HG03342 (cell line): ENCODE measurements at regions not wholly inside any gene's neighbourhood (a gene's known extent, or its start where the extent isn't known, plus 50 kb on each side); places are given as distances from the start of the nearest gene placed in this dataset.
A peak's percentile ranks its signal among the peaks of the same experiment; 100 is the strongest.

ENCODE experiments used
- ATAC-seq: cut with Tn5 transposase; IDR thresholded peaks from one replicate; pipeline ENCODE4 v1.9.1; 2021; ENCODE audit warnings: mild to moderate bottlenecking, moderate library complexity; ENCODE audit not compliant: unreplicated experiment

DNA sequence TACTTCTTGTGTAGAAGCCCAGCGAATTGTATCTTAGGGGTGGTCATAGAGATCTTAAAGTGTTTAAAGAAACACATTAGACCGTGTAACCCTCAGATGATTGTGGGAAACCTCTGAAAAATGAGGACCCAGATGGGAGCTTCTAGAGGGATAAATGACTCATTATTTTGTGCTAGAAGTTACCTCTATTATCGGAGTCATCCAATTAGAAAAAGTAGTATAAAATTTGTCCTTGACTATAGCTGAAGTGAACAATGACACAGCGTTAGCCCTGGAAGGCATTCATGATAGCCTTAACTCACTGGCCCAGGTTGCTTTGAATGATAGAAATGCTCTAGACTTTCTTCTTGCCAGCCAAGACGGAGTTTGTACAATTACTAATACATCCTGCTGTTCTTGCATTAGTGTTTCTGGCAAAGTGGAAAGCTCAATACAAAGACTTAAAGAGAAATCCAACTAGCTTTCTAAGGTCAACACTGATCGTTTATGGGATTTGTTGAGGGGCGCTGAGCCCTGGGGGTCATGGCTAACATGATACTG is 178.9 kb upstream of the VEGFC start:
- ATAC-seq = no peak

DNA sequence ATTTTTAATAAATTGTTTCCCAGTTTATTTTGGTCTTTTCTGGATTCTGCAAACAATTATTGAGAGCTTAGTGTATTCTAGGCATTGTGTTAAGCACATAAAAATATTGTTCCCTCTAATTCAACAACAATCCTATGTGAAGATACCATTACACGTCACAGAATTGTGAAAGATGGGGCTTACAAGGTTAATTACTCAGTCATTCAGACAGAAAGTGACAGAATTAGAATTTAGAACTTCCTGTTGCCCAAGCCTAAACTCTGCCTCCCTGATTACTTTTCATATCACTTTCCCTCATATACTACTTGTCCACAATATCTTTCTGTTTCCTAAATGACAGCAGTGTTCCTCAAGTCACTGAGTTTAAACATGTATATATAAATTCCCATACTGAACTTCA is 186.7 kb upstream of the VEGFC start:
- ATAC-seq = no peak

DNA sequence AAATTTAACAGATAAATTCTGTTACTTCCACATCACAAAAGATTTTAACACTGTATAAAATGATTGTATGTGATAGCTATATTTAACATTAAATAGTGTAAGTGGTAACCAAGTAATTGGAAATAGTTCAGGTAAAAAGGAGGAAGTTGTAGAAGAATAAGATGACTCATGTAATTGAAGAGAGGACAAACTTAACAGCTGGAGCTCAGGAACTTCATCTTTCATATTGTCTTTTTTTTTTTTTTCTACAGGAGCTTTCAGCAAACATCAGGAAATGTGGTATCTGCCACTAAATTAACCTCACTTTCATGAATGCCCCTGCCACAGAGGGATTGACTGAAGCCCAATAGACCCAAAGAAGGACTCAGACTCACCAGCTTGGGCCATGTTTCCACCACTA is 188.4 kb upstream of the VEGFC start:
- peak; percentile 51 for ATAC-seq

DNA sequence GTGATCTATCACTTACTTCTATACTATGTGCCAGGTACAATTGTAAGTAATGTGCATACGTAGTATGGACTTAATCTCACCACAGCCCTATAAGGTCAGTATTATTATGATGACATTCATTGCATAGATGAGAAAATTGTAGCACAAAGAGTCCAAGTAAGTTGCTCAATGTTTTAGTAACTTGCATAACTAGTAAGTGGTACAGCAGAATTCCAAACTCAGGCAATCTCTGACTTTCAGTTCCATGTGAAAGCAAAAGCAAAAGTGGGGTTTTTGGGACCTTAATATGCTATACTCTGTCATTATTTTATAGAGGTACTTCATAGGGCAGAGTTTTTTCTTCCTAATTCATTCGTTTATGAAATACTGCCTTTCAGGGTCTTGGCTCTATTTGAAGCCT is 188.8 kb upstream of the VEGFC start:
- ATAC-seq = peak; percentile 46

DNA sequence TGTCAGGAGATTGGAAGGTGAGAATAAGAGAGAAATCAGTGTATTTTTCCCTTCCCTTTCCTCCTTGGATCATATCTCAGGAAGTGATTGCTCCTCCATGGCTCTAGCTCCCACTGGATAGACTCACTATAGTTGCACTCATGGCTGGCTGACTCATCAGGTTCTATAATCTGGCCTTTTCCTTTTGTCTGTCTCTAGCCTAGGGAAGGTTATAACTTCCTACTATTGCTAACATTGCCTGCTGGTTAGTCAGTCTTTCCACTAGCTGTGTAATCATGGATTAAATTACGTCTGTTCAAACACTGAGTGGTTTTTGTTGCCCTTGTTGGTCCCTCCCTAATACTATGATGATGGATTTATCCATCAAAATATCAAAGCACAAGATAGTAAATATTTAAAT is 195.5 kb upstream of the VEGFC start:
- ATAC-seq = no peak

DNA sequence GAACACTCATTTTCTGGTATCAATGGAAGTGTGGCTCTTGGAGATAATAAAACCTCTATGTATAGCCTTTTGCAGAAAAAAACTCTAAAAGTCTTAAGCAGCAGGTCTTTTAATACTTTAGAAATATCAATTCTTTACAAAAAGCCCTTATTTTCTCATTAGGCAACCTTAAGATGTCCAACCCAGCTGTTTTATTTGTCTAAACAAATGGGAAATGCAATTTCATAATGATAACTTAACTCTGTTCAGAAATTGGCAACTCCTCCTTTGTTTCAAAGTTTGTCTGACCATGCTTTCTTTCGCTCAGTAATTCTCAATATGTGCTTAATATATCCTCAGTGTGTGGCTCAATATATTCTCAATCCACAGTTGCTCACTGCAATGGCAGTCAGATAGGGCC is 196.5 kb upstream of the VEGFC start:
- no peak for ATAC-seq

DNA sequence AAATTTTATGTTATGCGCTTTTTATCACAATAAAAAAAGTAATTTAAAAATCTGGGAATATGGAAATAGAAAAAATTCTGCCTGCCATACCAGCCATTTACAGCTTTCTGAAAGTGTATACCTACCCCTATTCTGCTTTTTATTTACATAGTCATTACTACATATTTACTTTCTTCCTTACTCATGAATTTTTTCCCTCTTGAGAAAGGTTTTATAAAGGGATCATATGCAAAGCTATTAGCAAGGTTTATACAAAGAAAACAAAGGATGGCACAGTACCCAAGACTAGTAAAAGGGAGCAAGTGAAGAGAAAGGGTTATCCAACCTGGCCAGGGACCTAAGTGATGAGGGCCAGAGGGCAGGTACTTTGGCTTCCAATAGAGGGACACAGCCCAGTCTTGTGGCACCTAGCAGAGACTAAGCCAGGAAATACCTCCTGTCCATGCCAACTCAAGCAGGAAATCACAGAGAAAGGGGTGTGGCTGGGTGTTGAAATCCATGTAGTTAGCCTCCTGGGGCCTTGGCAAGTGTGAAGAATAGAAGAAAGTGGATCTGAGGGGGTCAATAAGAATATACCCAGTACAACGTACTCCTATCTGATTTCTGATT is 207.3 kb upstream of the VEGFC start:
- no peak for ATAC-seq

DNA sequence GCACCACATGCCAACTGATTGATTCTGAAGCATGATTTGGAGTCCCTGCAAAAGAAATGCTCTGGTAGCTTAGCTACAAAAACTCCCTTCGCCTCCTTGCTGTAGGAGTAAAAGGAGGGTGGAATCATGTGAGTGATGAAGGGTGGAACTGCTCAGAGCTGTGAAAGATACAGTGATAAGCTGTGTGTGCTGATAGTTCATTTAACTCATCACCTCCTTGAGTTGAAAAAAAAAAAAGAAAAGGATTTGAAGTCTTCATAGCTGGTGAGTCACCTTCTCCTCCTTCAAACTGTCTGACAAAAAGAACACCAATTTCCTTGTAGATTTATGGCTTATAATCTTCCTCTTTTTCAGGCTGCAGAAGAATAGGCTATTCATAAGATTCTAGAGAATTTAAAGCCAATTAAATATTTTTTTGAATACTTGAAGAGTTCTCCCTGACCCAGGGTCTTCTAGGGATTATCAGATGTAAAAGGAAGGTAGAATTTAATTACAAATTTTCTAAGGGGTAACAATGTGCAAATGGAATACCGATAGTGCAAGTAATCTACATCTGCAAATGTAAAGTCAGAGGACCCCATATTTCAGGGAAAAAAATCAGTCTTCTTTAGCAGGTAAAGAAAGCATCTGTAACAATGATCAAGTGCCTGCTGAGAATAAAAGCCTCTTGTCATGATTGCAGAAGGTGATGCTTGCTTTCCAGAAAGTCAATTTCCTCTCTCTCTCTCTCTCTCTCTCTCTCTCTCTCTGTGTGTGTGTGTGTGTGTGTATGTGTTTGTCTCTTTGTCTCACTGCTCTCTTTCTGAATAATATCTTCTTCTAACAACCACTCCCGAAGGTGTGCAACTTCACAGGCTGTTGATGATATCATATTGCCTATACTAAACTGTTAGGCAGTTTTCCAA is 208.8 kb upstream of the VEGFC start:
- no peak for ATAC-seq

DNA sequence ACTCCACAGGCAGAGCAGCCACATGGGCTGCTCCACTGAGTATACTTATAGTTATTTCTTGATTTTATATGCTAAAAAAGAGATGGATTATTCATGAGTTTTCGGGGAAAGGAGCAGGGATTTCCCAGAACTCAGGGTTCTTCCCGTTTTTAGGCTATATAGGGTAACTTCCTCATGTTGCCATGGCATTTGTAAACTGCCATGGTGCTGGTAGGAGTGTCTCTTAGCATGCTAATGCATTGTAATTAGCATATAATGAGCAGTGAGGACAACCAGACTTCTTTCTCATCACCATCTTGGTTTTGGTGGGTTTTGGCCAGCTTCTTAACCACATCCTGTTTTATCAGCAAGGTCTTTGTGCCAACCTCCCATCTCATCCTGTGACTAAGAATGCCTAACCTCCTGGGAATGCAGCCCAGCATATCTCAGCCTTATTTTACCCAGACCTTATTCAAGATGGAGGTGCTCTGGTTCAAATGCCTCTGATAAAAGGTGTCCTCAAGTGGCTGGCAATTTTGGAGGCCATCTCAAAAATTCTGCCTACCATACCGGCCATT is 213.0 kb upstream of the VEGFC start:
- no peak for ATAC-seq

DNA sequence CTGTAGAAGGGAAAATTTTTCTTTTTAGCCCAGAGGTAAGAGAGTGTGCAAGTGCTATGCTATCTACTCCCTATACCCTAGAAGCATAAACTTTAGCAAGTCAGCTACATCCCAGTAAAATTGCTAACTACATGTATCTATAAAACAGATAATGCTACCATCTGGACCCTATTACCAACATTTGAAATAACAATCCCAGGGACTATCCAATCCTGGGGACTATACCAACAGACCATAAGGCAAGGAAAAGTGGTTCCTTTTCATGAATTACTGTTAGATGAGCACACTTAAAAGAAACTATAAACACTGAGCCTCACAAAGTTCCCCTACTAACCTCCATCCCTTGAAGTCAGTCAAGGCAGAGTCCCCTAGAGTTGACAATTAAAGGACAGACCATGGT is 213.6 kb upstream of the VEGFC start:
- ATAC-seq = no peak

DNA sequence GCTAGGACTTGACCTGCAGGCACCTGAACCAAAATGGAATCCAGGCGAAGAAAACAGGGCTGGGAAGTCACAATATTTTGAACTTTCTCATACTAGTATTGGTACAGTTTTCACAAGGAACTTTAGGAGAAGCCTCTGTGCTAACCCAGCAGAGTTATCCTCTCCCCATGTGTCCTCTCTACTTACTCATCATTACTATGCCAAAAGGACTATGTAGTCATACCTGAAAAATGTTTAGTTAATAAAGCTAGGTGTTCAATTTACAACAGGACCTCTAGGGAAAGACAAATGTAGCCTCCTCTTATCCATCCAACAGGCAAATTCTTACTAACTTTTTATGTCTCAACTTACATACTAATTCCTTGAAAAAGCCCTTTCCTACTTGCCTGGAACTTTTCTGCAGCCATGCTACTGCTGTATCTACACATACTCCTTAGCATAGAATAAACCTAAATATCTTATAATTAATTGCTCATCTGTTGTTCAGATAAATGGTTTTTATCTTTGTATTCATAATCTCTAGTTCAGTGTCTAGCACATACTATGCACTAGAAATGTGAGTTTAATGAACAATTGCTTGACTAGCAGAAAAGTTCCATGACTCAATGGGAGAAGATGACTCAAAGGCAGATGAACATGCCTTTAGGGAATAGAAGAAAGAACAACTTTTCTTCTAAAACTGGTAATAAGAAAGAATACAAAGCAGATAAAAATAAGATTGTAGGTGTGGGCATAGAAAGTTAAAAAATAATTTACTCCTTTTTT is 215.5 kb upstream of the VEGFC start:
- ATAC-seq = no peak

DNA sequence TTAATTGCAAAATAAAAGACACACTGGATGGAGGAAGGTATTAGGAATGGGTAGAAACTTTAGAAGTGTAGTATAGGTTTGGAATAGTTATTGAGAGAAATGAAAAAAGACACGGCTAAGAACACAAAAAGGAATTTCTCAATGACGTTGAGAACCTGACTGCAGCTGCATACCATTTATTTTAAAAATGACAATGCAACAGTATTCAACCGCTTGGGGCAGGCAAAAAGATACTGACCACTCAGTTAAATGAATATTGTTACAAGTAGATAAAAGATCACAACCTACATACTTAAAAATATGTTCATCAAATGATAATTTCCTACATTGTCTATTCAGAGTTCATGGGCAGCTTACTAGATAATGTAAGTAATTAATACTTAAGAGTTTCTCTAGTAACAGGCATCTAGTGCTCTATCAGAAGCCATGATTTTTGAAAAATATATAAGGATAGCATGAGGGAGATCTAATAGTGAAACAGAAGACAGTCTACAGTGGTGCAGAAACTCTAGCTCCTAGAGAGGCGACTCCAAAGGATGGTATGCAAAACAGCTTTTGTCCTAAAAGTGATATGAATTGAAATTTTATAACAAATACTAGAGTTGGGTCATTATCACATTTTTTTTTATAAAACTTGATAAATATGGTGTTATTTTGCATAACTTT is 216.2 kb upstream of the VEGFC start:
- no peak for ATAC-seq

DNA sequence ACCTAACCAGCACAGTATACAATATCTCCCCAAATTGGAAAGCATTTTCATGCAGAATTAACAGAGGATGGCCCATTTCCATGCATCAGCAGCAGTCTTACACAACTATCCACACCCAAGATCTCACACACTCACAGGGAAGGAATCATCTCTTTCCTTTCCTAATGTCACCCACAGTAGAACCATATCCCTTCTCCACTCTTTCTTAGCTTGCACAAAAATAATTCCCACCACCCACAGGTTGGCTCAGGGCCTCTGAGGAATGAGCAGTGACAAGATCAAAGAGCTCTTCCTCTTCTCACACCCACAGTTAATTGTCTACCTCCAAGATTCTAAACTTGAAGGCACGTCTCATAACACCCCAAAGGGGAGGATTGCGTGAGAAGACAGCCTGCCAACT is 217.7 kb upstream of the VEGFC start:
- ATAC-seq = no peak

DNA sequence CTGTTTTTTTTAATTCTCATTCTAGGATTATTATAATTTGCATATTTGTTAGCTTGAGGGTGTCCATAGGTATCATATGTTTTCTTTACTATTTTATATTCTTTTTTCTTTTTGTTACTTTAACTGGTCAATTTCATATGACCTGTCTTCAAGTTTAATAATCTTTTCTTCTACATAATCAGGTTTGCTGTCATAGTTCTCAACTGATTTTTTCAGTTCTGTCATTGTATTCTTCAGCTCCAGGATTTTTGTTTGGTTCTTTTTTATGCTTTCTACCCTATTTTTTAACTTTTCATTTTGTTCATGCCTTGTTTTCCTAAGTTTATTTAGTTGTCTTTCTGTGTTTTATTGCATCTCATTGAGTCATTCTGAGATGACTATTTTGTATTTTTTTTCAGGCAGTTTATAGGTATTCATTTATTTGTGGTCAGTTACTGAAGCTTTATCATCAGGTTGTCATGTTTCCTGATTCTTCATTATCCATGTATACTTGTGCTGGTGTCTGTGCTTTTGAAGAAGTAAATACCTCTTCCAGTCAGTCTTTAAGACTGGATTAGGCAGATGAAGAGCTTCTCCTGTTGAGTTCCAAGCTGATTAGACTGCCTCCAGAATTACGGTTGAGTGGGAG is 220.3 kb upstream of the VEGFC start:
- ATAC-seq = no peak

DNA sequence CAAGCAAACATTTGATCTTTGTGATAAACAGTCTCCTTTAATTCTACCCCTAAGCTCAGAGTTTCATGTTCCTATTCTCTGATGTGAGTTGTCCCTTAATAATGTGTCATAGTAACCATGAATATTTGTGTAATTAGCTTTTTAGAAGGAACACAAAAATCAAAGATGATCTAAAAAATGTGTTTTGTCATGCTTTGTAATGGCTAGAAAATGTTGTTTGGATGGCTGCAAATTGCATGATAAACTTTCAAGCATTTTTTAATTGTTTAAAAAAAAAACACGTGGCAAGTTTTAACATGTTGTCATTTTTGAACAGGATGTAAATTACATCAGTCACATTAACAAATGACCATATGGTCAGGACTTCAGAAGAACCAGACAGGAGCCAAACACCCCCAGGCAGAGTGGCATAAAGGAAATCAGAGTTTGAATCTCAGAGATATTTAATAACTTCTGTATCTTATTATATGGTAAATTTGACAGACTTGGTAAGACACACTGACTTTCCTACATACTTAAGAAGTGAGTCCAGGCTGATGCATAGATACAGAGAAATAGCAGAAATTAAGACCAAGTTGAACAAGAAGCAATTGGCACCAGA is 223.9 kb upstream of the VEGFC start:
- ATAC-seq = no peak

DNA sequence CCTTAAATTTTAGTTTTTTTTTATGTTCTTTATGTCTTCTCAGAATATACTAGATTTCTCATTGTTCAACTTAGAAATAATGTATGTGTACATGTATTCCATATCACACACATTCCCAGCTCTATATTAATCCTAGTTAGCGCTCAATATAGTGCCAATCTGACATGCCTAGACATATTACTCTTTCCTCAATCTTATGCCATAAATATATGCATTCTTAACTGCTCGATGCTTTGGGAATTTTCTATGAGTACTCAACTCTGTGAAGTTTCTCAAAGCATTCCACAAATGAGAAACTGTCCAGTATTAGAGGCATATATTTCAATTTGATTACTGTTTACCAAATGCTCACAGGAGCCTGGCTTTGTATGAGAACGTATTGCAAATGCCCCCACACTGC is 231.2 kb upstream of the VEGFC start:
- ATAC-seq = no peak

DNA sequence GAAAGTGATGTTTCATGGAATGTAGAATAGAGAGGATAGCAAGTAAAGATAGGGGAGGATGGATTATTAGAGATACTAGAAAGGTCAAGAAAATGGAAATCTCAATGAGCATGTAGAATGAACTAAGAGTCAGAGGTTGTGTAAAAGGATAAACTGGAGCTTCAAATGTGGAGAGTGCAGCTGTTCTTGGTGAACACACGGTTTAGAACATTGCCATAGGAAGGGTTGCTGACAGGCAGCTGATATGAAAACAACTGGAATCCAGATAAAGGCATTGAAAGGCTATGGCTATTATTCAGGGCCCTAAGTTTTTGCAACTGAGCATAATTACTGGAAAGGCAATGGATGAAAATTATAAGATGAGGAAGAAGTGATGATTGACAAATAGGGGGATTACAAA is 239.6 kb upstream of the VEGFC start:
- ATAC-seq = no peak

DNA sequence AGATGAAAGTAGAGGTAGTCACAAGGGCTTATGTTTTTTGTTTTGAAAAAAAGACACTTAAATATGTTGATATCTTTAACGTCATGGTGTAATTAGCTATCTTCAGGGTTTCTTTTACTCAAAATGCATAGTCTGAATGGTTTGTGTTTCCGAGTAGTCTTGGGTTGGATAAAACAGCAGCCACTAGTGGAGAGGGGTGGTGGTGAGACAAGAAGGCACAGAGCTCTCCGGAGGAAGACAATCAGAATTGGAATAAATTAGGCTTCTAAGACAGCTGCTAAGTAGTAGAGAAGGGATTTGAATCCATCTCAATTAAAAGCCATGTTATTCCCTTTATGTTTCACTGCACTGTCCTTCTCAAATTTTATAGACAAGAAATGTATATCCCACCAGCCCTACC is 240.4 kb upstream of the VEGFC start:
- ATAC-seq = no peak

DNA sequence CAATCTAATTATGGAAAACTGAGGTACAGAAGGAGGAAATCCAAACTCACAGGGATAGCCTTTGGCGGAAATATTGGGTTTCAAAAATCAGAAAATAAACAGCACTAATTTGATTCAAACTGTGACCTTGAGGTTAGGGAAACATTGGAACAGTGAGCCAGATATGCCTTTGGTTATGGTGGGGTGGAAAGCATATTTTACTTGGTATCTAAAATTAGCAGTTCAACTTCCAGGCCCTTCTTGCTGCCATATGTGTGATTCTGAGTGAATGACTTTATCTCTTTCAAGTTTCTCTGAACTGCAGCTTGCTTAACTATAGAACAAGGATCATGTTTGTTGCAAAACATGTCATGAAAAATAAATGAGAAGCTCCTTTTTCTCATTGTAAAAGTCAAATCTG is 240.9 kb upstream of the VEGFC start:
- ATAC-seq = no peak

DNA sequence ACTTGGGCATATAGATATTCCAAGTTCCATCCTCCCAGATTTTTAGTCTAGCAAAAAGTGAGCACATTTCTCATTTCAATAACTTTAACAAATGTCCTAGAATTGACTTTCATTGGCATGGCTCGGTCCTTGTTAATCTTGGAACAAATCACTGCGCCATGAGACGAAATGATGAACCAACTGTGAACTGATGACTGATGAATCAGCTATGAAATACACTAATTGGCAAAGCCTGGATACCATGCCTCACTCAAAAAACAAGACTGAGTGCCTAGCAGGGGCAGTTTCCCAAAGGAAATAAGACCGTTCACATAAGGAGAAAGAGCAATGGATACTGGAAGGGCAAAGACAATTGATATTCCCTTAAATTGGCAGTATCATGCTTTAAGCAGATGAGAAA is 248.6 kb upstream of the VEGFC start:
- ATAC-seq = no peak
